Left ventricle myocardium inferior (tissue), 1 donor: ENCODE measurements at regions not wholly inside any gene's neighbourhood (a gene's known extent, or its start where the extent isn't known, plus 50 kb on each side); places are given as distances from the start of the nearest gene placed in this dataset.
"Not testable (repeated sequence)": the region's sequence is repeated elsewhere in the genome, so short reads cannot be mapped to it uniquely, and the experiment has no call there.

Experiments
- DNase-seq: peaks from one replicate; pipeline ENCODE4 v3.0.0-alpha.2; 2020
- H3K27ac ChIP-seq: fragments of 200-600 bp; replicated peaks from 2 replicates; pipeline ENCODE4 v1.8.0; 2021
- H3K27me3 ChIP-seq: fragments of 200-600 bp; 2 replicates; pipeline ENCODE4 v1.8.0; 2021; ENCODE audit warnings: low read depth
- H3K36me3 ChIP-seq: fragments of 200-600 bp; 2 replicates; pipeline ENCODE4 v1.8.0; 2021
- H3K4me1 ChIP-seq: fragments of 200-600 bp; 2 replicates; pipeline ENCODE4 v1.8.0; 2021
- H3K4me3 ChIP-seq: fragments of 200-600 bp; 2 replicates; pipeline ENCODE4 v1.8.0; 2021; ENCODE audit warnings: mild to moderate bottlenecking, moderate library complexity
- H3K9me3 ChIP-seq: fragments of 200-600 bp; replicated peaks from 2 replicates; pipeline ENCODE4 v1.8.0; 2021
- CTCF ChIP-seq: fragments of 200-600 bp; IDR thresholded peaks from 2 replicates; pipeline ENCODE4 v1.8.0; 2021; ENCODE audit warnings: antibody characterized with exemption, mild to moderate bottlenecking, borderline replicate concordance
- intact Hi-C: fragments of 100-400 bp; cut with micrococcal nuclease; formaldehyde crosslinking; loops from one replicate; pipeline ENCODE4 v1.11.0; 2022
- donor health status: DM: no; HTN: yes; CAD: no; lungs with severe emphysema.

- TF ChIP-seq CTCF, result no peak
- peak overlapping the region; percentile 85 for H3K27ac ChIP-seq
- no peaks in the 10 kb centered on the region for H3K9me3 ChIP-seq
- no peak for DNase-seq
- H3K27me3 ChIP-seq, result no peaks in the 10 kb centered on the region
- H3K36me3 ChIP-seq, result no peaks in the 10 kb centered on the region
- H3K4me3 ChIP-seq, result no peak overlapping the region
- peaks cover 55% of the 10 kb centered on the region for H3K4me1 ChIP-seq
- intact Hi-C loops, result no loop called here
Measured at GRCh38 chr12:123051556-123051955, 71.1 kb downstream of the ARL6IP4 start.

- no peak overlapping the region for H3K4me3 ChIP-seq
- no peaks in the 10 kb centered on the region for H3K9me3 ChIP-seq
- no peaks in the 10 kb centered on the region for H3K27me3 ChIP-seq
- peaks cover 62% of the 10 kb centered on the region for H3K4me1 ChIP-seq
- no peaks in the 10 kb centered on the region for H3K36me3 ChIP-seq
- intact Hi-C loops, result no loop called here
- peak overlapping the region; percentile 85 for H3K27ac ChIP-seq
- no peak for TF ChIP-seq CTCF
- DNase-seq, result no peak
Measured at GRCh38 chr12:123050913-123051312, 70.4 kb downstream of the ARL6IP4 start.

GRCh38 chr12:123050331-123050831 lies 69.9 kb downstream of the ARL6IP4 start:
- Histone ChIP-seq H3K27ac (peak overlapping the region; percentile 85), H3K4me3 (no peak overlapping the region), H3K27me3 (no peaks in the 10 kb centered on the region), H3K4me1 (peaks cover 67% of the 10 kb centered on the region), H3K9me3 (no peaks in the 10 kb centered on the region), H3K36me3 (no peaks in the 10 kb centered on the region)
- intact Hi-C loops, result no loop called here
- no peak for TF ChIP-seq CTCF
- DNase-seq, result peak; percentile 52

- no peak for TF ChIP-seq CTCF
- H3K4me3 ChIP-seq, result no peak overlapping the region
- no peaks in the 10 kb centered on the region for H3K36me3 ChIP-seq
- peaks cover 75% of the 10 kb centered on the region for H3K4me1 ChIP-seq
- H3K9me3 ChIP-seq, result no peaks in the 10 kb centered on the region
- no peak for DNase-seq
- no peaks in the 10 kb centered on the region for H3K27me3 ChIP-seq
- H3K27ac ChIP-seq, result peak overlapping the region; percentile 85
- intact Hi-C loops, result loop anchor here (10.0 kb wide), 1 partner anchor 105 kb away; the partner anchor contains the start of gene PITPNM2
Measured at GRCh38 chr12:123049398-123050240, 69.1 kb downstream of the ARL6IP4 start.

- H3K27ac ChIP-seq, result peak overlapping the region; percentile 7
- H3K27me3 ChIP-seq, DNase-seq, H3K36me3 ChIP-seq, H3K4me3 ChIP-seq, H3K9me3 ChIP-seq: not testable (repeated sequence)
- H3K4me1 ChIP-seq, result peaks cover 92% of the 10 kb centered on the region
- intact Hi-C loops, result loop anchor here (10.0 kb wide), 1 partner anchor 107 kb away; the partner anchor contains the start of gene PITPNM2
Measured at GRCh38 chr12:123047892-123048291, 67.4 kb downstream of the ARL6IP4 start.

- H3K9me3 ChIP-seq, result no peaks in the 10 kb centered on the region
- no peaks in the 10 kb centered on the region for H3K27me3 ChIP-seq
- no peak overlapping the region for H3K4me3 ChIP-seq
- intact Hi-C loops, result loop anchor here (10.0 kb wide), 1 partner anchor 108 kb away; the partner anchor contains the start of gene PITPNM2
- DNase-seq, result no peak
- H3K4me1 ChIP-seq, result peaks cover 94% of the 10 kb centered on the region
- TF ChIP-seq CTCF, result no peak
- no peak overlapping the region for H3K27ac ChIP-seq
- H3K36me3 ChIP-seq, result no peaks in the 10 kb centered on the region
Measured at GRCh38 chr12:123047289-123047688, 66.8 kb downstream of the ARL6IP4 start.
